ENCODE measurements at regions not wholly inside any gene's neighbourhood (a gene's known extent, or its start where the extent isn't known, plus 50 kb on each side); places are given as distances from the start of the nearest gene placed in this dataset.

DNA sequence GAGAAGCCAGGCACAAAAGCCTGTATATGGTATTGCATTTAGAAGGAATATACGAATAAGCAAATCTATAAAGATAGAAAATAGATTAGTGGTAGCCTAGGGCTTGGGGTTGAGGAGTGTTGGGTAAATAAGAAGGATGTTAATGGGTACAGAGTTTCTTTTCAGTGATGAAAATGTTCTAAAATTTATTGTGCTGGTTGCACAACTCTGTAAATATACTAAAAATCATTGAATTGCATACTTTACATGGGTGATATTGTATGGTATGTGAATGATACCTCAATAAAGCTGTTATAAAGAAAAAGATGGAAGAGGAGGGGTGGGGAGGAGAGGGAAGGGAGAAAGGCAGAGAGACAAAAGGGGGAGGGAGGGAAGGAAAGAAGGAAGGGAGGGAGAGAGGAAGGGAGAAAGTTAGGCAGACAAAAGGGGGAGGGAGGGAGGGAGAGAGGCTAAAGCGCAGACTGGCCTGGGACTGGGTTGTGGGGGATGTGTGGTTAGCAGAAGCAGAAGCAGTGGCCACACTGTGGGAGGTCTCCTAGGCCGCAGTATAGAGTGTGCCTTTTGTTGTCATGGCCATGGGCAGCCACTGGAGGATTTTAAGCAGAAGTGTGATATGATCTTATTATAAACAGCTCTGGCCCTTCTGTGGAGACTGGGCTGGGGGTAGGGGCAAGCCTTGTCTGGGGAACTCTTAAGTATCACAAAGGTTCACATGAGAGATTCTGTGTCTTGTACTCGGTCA is 73.6 kb upstream of the ELK3 start:
- 63% methylated on average over 3 of the region's 4 CpGs for WGBS (ENCODE audit: low lambda C conversion rate)
- Histone ChIP-seq H3K4me1 (ENCODE audit: insufficient read depth, low read length) (peaks cover 14% of the 10 kb centered on the region), H3K9ac (ENCODE audit: insufficient read depth, low read depth, low read length) (no peak overlapping the region), H3K27ac (ENCODE audit: extremely low read length, insufficient read depth, low read length) (no peak overlapping the region), H3K4me2 (ENCODE audit: low read depth, low read length) (no peak overlapping the region), H3K9me3 (ENCODE audit: low read length) (no peaks in the 10 kb centered on the region), H3K4me3 (replicated peaks in 1 of 3; ENCODE audit: insufficient read depth in 1 of 3, low read depth in 2 of 3, low read length in 3 of 3) (no peak overlapping the region), H3K36me3 (replicated peaks in 1 of 2; ENCODE audit: control insufficient read depth in 1 of 2, insufficient read depth in 2 of 2, low read length in 2 of 2) (no peaks in the 10 kb centered on the region), H3K79me2 (ENCODE audit: insufficient read depth, low read length) (no peaks in the 10 kb centered on the region), H2AFZ (ENCODE audit: low read length) (no peak overlapping the region), H3K27me3 (ENCODE audit: control insufficient read depth in 1 of 2, insufficient read depth in 2 of 2, low read length in 2 of 2) (0 out of 5 replicates have a peak, but pooled peaks cover 0 to 6% of the 10 kb centered on the region in 2 experiments), H4K20me1 (ENCODE audit: insufficient read depth, low read length) (no peaks in the 10 kb centered on the region)
- BruUV-seq (replicated peaks) = no TSS peak
- in situ Hi-C loops (cut with HindIII; ENCODE audit: extremely low pct_ligation_motif_present, low pct_unique_long_range_greater_than_20kb) = no loop called here
- CTCF ChIA-PET (ENCODE audit: low intra/inter-chr PET ratio, low total read pairs) = no interaction called here
- FAIRE-seq = no peak
- POLR2A ChIA-PET = no interaction called here
- ATAC-seq = no peak; the same call in 2 of the 3 replicates
- no peak for DNase-seq (ENCODE audit: low spot score)
- intact Hi-C loops (cut with micrococcal nuclease; ENCODE audit: unreplicated experiment) = no loop called here
- TF ChIP-seq SYNCRIP (IDR thresholded peaks at IDR 0.05; ENCODE audit: insufficient read depth, low read depth, low read length) (no peak), NFE2L1 (CRISPR knock-in tag; IDR thresholded peaks at IDR 0.05; ENCODE audit: borderline replicate concordance) (no peak), MTF2 (CRISPR knock-in tag; IDR thresholded peaks at IDR 0.05; ENCODE audit: borderline replicate concordance) (no peak), ZNF674 (CRISPR knock-in tag; IDR thresholded peaks at IDR 0.05; ENCODE audit: low read depth) (no peak), HMG20B (CRISPR knock-in tag; conservative IDR thresholded peaks at IDR 0.05) (no peak), ZNF781 (CRISPR knock-in tag; IDR thresholded peaks at IDR 0.05; ENCODE audit: borderline replicate concordance, not compliant biosample characterization) (no peak), AHR (CRISPR knock-in tag; IDR thresholded peaks at IDR 0.05) (no peak), STAG1 (CRISPR knock-in tag; IDR thresholded peaks at IDR 0.05) (no peak), TBX2 (CRISPR knock-in tag; IDR thresholded peaks at IDR 0.05; ENCODE audit: borderline replicate concordance) (no peak), GATAD1 (CRISPR knock-in tag; IDR thresholded peaks at IDR 0.05) (no peak), GABPB1 (CRISPR knock-in tag; IDR thresholded peaks at IDR 0.05) (no peak), RARG (CRISPR knock-in tag; IDR thresholded peaks at IDR 0.05; ENCODE audit: low read depth) (no peak), ZNF160 (CRISPR knock-in tag; IDR thresholded peaks at IDR 0.05) (no peak), FOXM1 (CRISPR knock-in tag; IDR thresholded peaks at IDR 0.05) (no peak), SKI (IDR thresholded peaks at IDR 0.05; ENCODE audit: partially characterized antibody) (no peak)
- TF ChIP-seq, protein P1, sequence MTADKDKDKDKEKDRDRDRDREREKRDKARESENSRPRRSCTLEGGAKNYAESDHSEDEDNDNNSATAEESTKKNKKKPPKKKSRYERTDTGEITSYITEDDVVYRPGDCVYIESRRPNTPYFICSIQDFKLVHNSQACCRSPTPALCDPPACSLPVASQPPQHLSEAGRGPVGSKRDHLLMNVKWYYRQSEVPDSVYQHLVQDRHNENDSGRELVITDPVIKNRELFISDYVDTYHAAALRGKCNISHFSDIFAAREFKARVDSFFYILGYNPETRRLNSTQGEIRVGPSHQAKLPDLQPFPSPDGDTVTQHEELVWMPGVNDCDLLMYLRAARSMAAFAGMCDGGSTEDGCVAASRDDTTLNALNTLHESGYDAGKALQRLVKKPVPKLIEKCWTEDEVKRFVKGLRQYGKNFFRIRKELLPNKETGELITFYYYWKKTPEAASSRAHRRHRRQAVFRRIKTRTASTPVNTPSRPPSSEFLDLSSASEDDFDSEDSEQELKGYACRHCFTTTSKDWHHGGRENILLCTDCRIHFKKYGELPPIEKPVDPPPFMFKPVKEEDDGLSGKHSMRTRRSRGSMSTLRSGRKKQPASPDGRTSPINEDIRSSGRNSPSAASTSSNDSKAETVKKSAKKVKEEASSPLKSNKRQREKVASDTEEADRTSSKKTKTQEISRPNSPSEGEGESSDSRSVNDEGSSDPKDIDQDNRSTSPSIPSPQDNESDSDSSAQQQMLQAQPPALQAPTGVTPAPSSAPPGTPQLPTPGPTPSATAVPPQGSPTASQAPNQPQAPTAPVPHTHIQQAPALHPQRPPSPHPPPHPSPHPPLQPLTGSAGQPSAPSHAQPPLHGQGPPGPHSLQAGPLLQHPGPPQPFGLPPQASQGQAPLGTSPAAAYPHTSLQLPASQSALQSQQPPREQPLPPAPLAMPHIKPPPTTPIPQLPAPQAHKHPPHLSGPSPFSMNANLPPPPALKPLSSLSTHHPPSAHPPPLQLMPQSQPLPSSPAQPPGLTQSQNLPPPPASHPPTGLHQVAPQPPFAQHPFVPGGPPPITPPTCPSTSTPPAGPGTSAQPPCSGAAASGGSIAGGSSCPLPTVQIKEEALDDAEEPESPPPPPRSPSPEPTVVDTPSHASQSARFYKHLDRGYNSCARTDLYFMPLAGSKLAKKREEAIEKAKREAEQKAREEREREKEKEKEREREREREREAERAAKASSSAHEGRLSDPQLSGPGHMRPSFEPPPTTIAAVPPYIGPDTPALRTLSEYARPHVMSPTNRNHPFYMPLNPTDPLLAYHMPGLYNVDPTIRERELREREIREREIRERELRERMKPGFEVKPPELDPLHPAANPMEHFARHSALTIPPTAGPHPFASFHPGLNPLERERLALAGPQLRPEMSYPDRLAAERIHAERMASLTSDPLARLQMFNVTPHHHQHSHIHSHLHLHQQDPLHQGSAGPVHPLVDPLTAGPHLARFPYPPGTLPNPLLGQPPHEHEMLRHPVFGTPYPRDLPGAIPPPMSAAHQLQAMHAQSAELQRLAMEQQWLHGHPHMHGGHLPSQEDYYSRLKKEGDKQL (CRISPR knock-in tag; IDR thresholded peaks at IDR 0.05; ENCODE audit: low read depth) = no peak
- TF ChIP-seq, protein P2, sequence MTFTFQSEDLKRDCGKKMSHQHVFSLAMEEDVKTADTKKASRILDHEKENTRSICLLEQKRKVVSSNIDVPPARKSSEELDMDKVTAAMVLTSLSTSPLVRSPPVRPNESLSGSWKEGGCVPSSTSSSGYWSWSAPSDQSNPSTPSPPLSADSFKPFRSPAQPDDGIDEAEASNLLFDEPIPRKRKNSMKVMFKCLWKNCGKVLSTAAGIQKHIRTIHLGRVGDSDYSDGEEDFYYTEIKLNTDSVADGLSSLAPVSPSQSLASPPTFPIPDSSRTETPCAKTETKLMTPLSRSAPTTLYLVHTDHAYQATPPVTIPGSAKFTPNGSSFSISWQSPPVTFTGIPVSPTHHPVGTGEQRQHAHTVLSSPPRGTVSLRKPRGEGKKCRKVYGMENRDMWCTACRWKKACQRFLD (CRISPR knock-in tag; IDR thresholded peaks at IDR 0.05; ENCODE audit: borderline replicate concordance) = no peak
- TF ChIP-seq, protein P3, sequence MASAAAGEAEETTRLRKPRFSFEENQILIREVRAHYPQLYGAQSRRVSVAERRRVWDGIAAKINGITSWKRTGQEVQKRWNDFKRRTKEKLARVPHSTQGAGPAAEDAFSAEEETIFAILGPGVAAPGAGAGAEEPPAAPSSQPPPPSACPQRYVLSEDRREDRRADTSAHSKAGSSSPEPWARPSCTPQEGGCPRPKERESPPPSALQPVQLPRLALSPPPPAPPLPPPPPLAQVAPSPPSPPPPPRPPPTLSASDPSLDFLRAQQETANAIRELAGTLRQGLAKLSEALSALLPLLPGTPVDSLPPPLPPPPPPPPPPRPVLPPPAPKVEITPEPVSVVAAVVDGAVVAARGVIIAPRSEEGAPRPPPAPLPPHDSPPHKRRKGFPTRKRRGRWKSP (CRISPR knock-in tag; IDR thresholded peaks at IDR 0.05) = no peak

Data from HepG2 (cell line).